ENCODE measurements at regions not wholly inside any gene's neighbourhood (a gene's known extent, or its start where the extent isn't known, plus 50 kb on each side); places are given as distances from the start of the nearest gene placed in this dataset.

- no peaks in the 10 kb centered on the region for H3K36me3 ChIP-seq (ENCODE audit: low read depth, low read length)
- H3K27ac ChIP-seq (ENCODE audit: low read length) = no peak overlapping the region
- peaks cover 43% of the 10 kb centered on the region for H3K27me3 ChIP-seq (ENCODE audit: low read length)
- no peak overlapping the region for H2AFZ ChIP-seq (ENCODE audit: low read length)
- no peaks in the 10 kb centered on the region for H3F3A ChIP-seq (ENCODE audit: low read length, unreplicated experiment)
- CTCF ChIA-PET = no interaction called here
- no TSS peak for BruUV-seq (replicated peaks)
- no peaks in the 10 kb centered on the region for H3K4me1 ChIP-seq (ENCODE audit: insufficient read depth, low read length)
- no peaks in the 10 kb centered on the region for H3K79me2 ChIP-seq (ENCODE audit: low read length)
- TF ChIP-seq CTCF (conservative IDR thresholded peaks at IDR 0.05; ENCODE audit: low read depth, low read length) (no peak), EZH2phosphoT487 (IDR thresholded peaks at IDR 0.05; ENCODE audit: borderline replicate concordance, low read length) (no peak), EZH2 (IDR thresholded peaks at IDR 0.05; ENCODE audit: low read length, unreplicated experiment) (no peak)
- no peaks in the 10 kb centered on the region for H3K9me3 ChIP-seq (ENCODE audit: low read length)
- H3K4me3 ChIP-seq (ENCODE audit: low read length) = no peak overlapping the region
- no peaks in the 10 kb centered on the region for H3K9me2 ChIP-seq (replicated peaks; ENCODE audit: low read length)
- H3K4me2 ChIP-seq (ENCODE audit: low read length) = no peak overlapping the region
- ATAC-seq (no peak), DNase-seq (no peak)
- intact Hi-C loops (cut with micrococcal nuclease) = no loop called here
- no peaks in the 10 kb centered on the region for H4K20me1 ChIP-seq (ENCODE audit: low read length)
- no peak overlapping the region for H3K9ac ChIP-seq (ENCODE audit: low read length)
- POLR2A ChIA-PET (ENCODE audit: unreplicated experiment) = no interaction called here
Observed at GRCh38 chr16:73973174-73973573, 323.4 kb upstream of the PSMD7 start.

- Histone ChIP-seq H3K9me3 (ENCODE audit: low read length) (no peaks in the 10 kb centered on the region), H2AFZ (ENCODE audit: low read length) (no peak overlapping the region), H3K27ac (ENCODE audit: low read length) (no peak overlapping the region), H3K79me2 (ENCODE audit: low read length) (no peaks in the 10 kb centered on the region), H3K36me3 (ENCODE audit: low read depth, low read length) (no peaks in the 10 kb centered on the region), H4K20me1 (ENCODE audit: low read length) (no peaks in the 10 kb centered on the region), H3K4me3 (ENCODE audit: low read length) (no peak overlapping the region), H3K4me1 (ENCODE audit: insufficient read depth, low read length) (no peaks in the 10 kb centered on the region), H3F3A (ENCODE audit: low read length, unreplicated experiment) (no peaks in the 10 kb centered on the region), H3K9ac (ENCODE audit: low read length) (no peak overlapping the region), H3K4me2 (ENCODE audit: low read length) (no peak overlapping the region), H3K27me3 (ENCODE audit: low read length) (peaks cover 16% of the 10 kb centered on the region), H3K9me2 (replicated peaks; ENCODE audit: low read length) (no peaks in the 10 kb centered on the region)
- no peak for DNase-seq
- ChIA-PET CTCF (no interaction called here), POLR2A (ENCODE audit: unreplicated experiment) (no interaction called here)
- ATAC-seq = no peak
- TF ChIP-seq EZH2phosphoT487 (IDR thresholded peaks at IDR 0.05; ENCODE audit: borderline replicate concordance, low read length) (no peak), EZH2 (IDR thresholded peaks at IDR 0.05; ENCODE audit: low read length, unreplicated experiment) (no peak), CTCF (conservative IDR thresholded peaks at IDR 0.05; ENCODE audit: low read depth, low read length) (no peak)
- intact Hi-C loops (cut with micrococcal nuclease) = no loop called here
- no TSS peak for BruUV-seq (replicated peaks)
Observed at GRCh38 chr16:73966851-73967250, 329.8 kb upstream of the PSMD7 start.

GRCh38 chr16:73965591-73965990 lies 331.0 kb upstream of the PSMD7 start:
- Histone ChIP-seq H3K4me1 (ENCODE audit: insufficient read depth, low read length) (no peaks in the 10 kb centered on the region), H3F3A (ENCODE audit: low read length, unreplicated experiment) (no peaks in the 10 kb centered on the region), H3K4me2 (ENCODE audit: low read length) (no peak overlapping the region), H3K9ac (ENCODE audit: low read length) (no peak overlapping the region), H3K79me2 (ENCODE audit: low read length) (no peaks in the 10 kb centered on the region), H3K9me2 (replicated peaks; ENCODE audit: low read length) (no peaks in the 10 kb centered on the region), H3K27me3 (ENCODE audit: low read length) (peaks cover 6% of the 10 kb centered on the region), H4K20me1 (ENCODE audit: low read length) (no peaks in the 10 kb centered on the region), H3K9me3 (ENCODE audit: low read length) (no peaks in the 10 kb centered on the region), H3K27ac (ENCODE audit: low read length) (no peak overlapping the region), H3K36me3 (ENCODE audit: low read depth, low read length) (no peaks in the 10 kb centered on the region), H2AFZ (ENCODE audit: low read length) (no peak overlapping the region), H3K4me3 (ENCODE audit: low read length) (no peak overlapping the region)
- DNase-seq (no peak), ATAC-seq (no peak)
- intact Hi-C loops (cut with micrococcal nuclease) = no loop called here
- ChIA-PET CTCF (no interaction called here), POLR2A (ENCODE audit: unreplicated experiment) (no interaction called here)
- BruUV-seq (replicated peaks) = no TSS peak
- TF ChIP-seq EZH2 (IDR thresholded peaks at IDR 0.05; ENCODE audit: low read length, unreplicated experiment) (no peak), CTCF (conservative IDR thresholded peaks at IDR 0.05; ENCODE audit: low read depth, low read length) (no peak), EZH2phosphoT487 (IDR thresholded peaks at IDR 0.05; ENCODE audit: borderline replicate concordance, low read length) (no peak)

Measured in PC-3 (cell line).